ENCODE measurements at regions not wholly inside any gene's neighbourhood (a gene's known extent, or its start where the extent isn't known, plus 50 kb on each side); places are given as distances from the start of the nearest gene placed in this dataset.

- TF ChIP-seq MAFK (IDR thresholded peaks at IDR 0.05; ENCODE audit: low read depth, low read length) (no peak), POLR2A (IDR thresholded peaks at IDR 0.05; ENCODE audit: low read depth, low read length) (no peak), CEBPB (IDR thresholded peaks at IDR 0.05; ENCODE audit: low read depth, low read length) (no peak), FOS (IDR thresholded peaks at IDR 0.05; ENCODE audit: low read depth, low read length) (no peak), SMC3 (IDR thresholded peaks at IDR 0.05; ENCODE audit: low read depth, low read length) (no peak), MXI1 (IDR thresholded peaks at IDR 0.05; ENCODE audit: borderline replicate concordance, low read depth, low read length) (no peak), RAD21 (IDR thresholded peaks at IDR 0.05; ENCODE audit: low read length) (no peak), USF2 (IDR thresholded peaks at IDR 0.05; ENCODE audit: low read depth, low read length) (no peak), RFX5 (IDR thresholded peaks at IDR 0.05; ENCODE audit: low read depth, low read length) (no peak)
- TF ChIP-seq, protein P1, sequence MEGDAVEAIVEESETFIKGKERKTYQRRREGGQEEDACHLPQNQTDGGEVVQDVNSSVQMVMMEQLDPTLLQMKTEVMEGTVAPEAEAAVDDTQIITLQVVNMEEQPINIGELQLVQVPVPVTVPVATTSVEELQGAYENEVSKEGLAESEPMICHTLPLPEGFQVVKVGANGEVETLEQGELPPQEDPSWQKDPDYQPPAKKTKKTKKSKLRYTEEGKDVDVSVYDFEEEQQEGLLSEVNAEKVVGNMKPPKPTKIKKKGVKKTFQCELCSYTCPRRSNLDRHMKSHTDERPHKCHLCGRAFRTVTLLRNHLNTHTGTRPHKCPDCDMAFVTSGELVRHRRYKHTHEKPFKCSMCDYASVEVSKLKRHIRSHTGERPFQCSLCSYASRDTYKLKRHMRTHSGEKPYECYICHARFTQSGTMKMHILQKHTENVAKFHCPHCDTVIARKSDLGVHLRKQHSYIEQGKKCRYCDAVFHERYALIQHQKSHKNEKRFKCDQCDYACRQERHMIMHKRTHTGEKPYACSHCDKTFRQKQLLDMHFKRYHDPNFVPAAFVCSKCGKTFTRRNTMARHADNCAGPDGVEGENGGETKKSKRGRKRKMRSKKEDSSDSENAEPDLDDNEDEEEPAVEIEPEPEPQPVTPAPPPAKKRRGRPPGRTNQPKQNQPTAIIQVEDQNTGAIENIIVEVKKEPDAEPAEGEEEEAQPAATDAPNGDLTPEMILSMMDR (conservative IDR thresholded peaks at IDR 0.05; ENCODE audit: low read depth, low read length), result no peak
Observed at GRCh38 chr3:16026753-16027152, 147.7 kb upstream of the GALNT15 start.

Measured in IMR-90 (cell line).